ENCODE measurements at regions not wholly inside any gene's neighbourhood (a gene's known extent, or its start where the extent isn't known, plus 50 kb on each side); places are given as distances from the start of the nearest gene placed in this dataset.

DNA sequence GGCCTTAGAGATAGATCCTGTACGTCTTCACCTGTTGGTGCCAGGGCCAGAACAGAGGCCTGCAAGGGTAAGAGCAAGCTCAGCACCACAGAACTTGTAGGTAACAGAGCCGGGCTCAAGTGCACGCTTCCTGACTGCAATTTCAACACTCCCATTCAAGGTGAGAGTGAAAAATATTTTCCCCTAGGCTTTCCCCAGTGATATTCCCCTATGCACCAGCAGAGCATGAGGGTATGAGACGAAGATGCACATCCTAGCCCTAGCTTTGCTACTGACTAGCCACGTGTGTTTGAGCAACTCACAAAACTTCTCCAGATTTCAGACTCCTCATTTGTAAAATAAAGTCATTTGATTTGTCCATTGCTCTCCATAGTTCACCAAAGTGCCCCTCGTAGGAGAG lies 411.6 kb downstream of the ZNF521 start:
- DNase-seq (ENCODE audit: low read depth) = no peak

DNA sequence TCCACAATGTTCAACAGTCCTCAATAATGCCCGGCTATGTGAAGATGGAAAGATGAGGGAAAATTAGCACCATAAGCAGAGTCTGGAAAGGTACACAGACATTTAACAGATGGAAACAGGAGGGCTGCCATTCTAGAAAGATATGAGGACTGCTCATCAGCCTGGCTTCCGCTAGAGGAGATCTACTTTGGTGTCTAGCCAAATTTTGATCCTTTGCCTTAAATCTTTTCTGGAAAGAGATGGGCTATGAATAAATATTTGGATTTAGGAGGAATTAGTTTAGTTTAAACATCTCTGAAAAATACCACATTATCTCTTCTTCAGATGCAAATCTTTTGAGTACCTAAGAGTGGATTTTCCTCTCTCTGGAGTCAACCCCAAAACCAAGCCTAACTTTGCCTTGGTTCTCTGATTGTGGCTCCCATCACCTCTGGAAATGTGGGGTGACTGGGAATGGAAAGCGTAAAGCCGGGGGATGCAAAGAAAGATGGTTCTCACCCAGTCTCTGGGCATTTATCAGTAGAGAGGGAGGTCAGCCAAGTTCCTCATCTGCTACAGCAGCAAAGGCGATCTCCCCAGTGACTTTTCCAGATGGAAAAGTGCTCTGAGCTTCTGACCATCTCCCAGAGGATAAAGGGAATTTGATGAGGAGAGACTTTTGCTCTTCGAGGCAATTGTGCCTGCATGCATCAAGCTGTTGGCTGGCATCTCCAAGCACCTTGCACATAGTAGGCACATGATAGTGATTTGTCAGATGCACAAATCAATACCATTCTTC lies 410.6 kb downstream of the ZNF521 start:
- DNase-seq (ENCODE audit: low read depth) = no peak

DNA sequence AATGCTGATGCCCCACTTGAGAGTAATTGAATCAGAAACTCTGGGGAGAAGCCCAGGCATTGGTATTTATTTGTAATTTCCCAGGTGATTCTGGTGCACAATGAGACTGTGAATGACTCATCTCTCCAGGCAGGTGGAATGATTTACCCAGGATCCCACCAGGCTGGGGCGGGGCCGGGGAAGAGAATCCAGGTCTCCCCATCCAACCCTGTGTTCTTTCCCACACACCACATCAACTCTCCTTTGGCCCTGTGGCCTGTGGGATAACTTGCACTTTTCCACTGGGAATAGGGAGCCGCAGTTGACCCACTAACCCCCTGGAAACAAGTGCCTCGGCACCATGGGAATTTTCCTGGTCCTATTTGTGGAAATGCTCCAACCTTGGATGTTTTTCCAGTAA lies 409.8 kb downstream of the ZNF521 start:
- DNase-seq (ENCODE audit: low read depth) = no peak

DNA sequence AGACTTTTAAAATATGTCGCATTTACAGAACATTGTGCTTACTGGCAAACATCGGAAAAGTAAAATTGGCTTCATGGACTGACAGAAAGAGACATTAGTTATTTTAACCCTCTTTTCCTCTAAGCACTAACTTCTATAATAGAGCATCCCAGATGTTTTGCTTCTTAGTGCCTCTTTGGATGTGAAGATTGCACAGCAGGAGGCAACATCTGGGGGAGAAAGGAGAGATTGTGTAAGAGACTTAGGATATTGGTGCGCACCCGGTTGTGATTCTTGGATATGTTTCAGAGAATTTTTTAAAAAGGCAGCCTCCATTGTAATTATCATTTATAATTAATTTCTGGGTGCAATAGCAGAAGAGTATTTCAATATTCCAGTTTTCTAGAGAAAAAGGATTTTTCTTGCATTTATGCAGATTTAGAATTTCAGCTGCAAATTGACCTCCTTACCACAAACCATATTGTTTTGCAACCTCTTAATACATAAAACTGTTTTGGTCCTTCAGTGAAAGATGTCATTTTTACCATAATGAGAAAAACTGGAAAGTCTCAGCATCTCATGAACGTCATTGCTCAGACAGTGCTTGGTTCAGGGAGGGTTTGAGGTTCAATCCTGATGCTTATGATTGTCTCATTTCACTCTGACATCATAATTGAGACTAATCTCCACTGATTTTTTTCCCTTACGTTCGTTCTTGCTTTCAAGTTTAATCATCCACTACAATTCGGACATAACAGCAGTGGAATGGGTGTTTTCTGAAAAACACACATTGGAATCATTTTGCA lies 404.3 kb downstream of the ZNF521 start:
- DNase-seq (ENCODE audit: low read depth) = no peak

DNA sequence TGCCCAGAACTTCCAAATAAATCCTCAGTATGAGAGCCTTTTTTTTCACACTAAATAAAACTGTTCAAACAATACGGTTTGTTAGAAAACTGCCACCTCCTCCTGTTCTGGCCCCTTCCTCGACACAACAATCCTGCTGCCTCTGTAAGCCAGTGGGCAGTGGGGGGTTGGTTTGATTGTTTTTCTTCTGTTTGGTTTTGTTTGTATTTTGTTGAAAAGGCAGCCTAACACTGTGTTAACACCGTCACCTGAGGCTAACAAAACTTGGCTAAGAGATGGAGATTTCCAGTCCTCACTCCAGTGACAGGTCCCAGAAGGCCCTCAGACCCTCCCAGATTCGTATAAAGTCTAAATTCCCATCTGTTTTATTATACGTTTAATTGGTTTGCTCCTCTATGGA lies 402.1 kb downstream of the ZNF521 start:
- no peak for DNase-seq (ENCODE audit: low read depth)

DNA sequence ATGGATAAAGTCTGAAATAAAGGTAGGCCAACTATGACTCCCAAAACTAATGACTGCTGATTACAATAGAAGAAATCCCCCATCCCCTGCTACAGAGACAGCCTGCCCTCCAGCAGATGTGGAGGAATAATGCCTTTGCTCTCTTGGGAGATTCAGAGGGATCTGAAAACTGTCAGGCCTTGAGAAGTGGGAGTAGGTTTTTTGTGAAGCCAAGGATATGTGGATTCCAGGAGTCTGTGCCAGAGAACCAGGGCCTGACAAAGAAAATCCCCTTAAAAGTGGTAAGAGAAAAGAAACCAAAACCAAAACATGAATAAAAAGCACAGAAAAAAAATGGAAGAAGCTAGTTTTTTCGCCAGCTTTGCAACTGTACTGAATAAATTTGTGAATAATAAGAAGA lies 397.6 kb downstream of the ZNF521 start:
- no peak for DNase-seq (ENCODE audit: low read depth)

DNA sequence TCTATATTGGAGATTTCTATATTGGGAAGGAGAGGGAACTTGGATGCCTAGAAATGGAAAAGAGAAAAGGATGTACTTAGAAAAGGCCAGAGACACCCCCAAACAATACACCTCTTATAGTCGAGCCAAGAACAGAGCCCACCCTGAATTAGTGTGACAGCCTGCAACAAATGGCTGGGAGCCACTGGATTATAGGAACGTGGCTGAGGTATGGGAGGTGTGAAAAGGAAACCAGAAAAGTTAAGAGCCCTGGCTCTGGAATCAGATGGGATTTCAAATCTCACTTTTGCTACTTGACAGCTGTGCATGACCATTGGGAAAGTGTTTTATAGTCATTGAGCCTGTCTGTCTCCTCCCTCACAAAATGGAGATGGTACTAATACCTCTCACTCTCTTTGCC lies 394.0 kb downstream of the ZNF521 start:
- no peak for DNase-seq (ENCODE audit: low read depth)

DNA sequence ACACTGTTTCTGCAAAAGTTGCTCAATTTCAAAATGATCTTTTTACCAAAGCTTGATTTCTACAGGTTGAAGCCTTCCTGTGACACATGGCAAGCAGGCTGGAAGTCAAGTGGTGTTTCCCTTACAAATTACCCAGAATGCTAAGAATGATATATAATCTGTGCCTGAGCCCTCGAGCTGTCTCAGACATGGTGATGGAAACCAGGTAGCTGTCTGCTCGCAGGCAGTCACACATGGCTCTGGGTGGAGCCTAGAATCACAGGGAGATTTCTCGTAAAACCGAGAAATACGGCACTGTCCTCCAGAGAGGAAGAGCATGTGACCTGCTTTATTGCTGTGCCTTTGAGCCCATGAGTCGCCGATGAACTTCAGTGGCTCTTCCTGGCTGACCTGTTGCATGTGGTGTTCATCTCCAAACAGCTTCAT lies 392.9 kb downstream of the ZNF521 start:
- DNase-seq (ENCODE audit: low read depth) = no peak

DNA sequence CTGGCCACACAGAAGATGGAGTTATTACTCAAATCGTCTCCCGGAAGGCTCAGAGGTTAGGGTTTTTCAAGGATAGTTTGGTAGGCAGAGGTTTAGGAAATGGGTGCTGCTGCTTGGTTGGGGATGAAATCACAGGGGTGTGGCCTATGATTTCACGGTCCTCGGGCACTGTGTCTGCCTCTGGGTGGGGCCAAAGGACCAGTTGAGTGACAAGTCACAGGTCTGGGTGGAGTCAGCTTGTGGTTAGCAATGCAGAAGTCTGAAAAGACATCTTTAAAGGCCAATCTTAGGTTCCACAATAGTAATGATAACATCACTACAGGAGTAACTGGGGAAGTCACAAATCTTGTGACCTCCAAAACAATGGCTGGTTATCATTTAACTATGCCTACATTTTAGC lies 387.8 kb downstream of the ZNF521 start:
- DNase-seq (ENCODE audit: low read depth) = no peak

DNA sequence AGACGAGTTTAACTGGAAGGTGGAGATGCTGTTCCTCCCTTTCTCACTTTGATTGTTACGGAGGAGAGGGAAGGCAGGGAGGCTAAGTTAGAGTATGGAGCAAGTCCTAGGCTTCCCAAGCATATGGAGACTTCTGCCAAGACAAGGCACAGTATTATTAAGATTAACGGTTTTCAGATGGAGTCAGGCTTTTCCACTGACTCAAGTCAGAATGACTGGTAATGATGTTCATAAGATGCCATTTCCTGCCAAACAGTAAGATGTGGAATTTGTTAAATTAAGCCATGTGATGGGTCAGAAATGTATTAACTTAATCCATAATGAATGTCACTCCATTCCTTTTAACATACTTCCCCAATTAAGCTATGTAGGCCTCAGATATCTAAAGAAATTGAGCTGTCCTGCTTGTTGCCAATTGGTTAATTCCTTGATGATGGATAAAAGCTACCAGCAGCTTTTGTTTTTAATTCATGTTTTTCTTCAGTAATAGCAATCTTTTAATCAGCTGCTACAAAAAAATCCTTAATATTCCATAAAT lies 383.7 kb downstream of the ZNF521 start:
- no peak for DNase-seq (ENCODE audit: low read depth)

DNA sequence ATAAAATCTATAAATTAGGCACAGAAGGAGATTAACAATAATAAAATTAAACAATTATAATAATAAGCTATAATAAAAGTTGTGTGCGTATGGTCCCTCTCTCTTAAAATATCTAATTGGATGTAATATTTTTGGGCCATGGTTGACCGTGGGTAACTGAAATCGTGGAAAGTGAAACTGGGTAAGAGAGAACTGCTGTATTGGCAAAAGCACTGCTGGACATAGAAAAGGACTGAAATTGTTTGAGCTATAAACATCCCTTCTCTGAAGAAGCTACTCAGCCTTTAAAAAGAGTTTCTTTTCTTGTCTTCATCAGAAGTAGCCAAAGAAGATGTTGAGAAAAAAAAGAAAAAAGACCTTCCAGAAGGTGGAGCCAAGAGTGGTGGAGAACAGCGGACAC lies 379.4 kb downstream of the ZNF521 start:
- no peak for DNase-seq (ENCODE audit: low read depth)

DNA sequence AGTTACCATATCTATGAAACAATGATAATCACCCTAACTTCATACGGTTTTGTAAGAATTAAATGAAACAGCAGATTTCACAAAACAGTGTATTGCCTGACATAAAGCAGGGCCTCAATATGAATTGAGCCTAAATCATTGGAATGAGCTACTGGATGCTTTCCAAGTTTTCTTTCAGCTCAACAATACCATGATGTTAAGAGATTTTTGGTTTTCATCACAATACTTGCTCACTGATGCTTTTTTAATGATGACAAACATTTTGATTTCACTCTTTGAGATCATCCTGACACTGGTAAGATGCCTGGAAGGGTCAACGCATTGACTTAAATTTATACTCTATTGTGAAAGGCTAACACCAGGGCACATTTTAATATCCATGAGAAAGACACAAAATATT lies 377.5 kb downstream of the ZNF521 start:
- no peak for DNase-seq (ENCODE audit: low read depth)

DNA sequence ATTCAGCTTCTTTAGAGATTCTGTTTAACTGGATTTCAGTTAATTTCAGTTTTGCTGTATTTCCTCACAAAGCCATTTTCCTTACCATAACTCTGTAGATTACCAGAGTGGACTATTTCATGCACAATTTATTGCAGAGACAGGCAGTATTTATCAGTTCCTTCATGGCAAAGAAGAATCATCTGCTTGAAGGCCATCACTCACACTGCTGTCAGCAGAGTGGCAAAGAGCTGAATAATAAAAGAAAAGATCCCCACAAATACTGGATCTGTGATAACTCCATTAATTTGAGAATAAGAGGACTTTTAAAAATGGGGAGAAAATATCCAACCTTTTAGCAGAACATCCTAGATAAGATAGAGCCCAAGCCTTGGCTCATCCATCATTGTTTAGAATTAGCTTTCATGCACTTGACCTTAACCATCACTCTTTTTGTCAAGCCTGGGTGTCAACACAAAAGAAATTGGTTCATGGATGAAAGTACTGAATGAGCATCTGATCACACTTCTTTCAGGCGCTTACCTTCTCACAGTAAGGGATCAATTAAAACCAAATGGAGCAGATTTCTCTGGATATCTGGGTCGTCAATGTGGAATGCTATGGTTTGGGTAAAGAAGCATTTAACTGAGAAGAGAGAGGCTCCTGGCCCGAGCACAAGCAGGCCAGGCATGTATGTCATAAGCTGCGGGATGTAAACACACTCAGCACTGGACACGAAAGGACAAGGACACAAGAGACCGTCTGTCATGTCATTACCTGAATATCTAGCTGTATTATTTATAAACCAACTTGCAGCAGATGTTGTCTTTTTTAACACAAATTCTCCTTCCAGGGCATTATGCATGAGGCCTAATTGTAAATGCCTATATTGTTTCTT lies 376.2 kb downstream of the ZNF521 start:
- DNase-seq (ENCODE audit: low read depth) = no peak

DNA sequence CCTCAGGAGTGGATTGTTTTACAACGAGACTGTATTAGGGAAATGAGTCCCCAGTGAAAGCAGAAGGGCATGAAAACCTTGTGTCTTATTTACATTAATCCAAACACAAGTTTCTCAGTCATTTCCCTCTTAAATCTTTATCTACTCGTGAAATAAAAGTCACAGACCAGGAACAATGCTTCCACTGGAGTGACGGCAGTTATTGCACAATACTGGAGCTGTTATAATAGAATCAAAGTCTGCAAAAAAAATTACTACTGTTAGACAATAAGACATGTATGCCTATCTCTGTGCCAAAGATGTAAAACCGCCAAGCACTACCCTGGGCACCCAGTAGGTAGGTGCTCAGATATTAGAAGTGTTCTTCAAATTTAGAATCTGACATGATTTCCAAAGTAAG lies 375.5 kb downstream of the ZNF521 start:
- DNase-seq (ENCODE audit: low read depth) = no peak

DNA sequence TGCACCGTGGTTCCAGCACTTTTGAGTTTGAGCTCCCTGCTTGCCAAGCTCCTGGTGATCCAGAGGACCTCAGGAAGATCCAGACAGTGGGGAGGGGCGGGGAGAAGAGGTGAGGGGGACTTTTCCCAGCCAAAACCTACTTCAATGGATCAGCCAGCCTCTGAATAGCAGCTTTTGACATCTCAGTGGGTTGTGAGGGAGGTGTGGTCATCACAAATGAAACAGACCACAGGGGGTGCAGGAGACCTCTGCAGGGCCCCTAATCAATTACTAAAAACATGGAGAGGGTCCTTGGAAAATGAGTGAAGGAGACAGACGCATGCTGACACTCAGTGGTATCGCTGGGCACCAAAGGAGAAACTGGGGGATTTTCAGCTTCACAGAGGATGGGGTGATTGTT lies 372.7 kb downstream of the ZNF521 start:
- DNase-seq (ENCODE audit: low read depth) = no peak

DNA sequence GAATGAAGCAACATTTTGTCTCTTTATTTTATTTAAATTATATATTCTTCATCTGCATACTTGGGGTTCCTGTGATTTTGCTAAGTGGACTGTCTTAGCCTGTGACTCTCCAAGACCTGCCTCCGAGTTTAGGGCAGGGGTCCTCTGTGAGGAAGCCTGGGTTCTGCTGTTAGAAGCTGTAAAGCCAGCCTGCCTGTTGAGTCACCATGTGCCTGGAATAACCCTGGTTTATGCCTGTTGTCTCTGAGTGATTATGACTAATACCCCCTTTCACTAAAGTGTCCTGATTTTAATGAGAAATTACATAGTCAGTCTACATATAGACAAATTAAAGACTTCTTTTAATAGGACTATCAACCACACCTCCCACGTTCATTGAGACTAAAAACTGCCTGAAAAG lies 369.1 kb downstream of the ZNF521 start:
- no peak for DNase-seq (ENCODE audit: low read depth)

DNA sequence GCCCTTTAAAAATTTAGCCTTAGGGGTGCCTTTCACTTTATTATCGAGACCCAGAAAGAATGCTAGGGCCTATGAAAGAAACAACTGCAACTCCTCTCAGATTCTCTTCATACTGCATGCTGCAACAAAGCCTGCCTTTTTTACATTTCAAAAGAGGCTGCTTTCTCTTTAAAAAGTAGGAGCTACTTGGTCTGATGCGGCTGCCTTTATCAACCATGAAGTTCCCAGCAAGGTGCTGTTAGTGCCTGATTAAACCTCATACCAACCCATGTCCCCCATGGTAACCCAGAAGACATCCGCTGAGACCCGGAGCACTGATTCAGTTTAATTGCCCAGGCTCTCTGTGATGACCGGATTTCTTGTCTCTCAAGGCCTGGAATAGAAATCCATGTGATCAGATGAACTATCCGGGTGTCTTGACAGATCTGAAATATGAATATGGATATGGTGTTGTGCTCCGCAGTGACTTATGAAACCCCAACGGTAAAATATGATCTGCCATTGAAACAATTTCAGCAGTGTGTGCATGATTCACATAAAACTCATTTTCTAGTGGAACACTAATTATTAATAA lies 368.3 kb downstream of the ZNF521 start:
- no peak for DNase-seq (ENCODE audit: low read depth)

DNA sequence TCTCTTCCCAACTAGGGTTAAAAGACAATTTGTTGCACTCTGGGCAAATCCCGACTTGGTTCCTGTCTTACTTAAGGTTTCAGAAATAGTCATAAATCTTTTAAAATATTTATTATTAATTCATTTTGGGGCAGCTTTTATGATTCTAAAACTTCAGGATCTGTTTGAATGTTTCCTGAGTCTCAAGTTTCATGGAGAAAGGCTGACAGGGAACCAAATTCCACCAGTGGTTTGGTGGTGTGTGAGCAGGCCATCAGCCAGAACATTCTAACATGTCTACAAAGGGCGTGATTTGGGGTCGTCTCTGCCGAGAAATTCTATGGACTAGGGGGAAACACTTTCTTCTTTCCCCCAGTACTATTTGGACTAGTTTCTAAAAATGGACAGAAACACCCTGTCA lies 366.4 kb downstream of the ZNF521 start:
- no peak for DNase-seq (ENCODE audit: low read depth)

DNA sequence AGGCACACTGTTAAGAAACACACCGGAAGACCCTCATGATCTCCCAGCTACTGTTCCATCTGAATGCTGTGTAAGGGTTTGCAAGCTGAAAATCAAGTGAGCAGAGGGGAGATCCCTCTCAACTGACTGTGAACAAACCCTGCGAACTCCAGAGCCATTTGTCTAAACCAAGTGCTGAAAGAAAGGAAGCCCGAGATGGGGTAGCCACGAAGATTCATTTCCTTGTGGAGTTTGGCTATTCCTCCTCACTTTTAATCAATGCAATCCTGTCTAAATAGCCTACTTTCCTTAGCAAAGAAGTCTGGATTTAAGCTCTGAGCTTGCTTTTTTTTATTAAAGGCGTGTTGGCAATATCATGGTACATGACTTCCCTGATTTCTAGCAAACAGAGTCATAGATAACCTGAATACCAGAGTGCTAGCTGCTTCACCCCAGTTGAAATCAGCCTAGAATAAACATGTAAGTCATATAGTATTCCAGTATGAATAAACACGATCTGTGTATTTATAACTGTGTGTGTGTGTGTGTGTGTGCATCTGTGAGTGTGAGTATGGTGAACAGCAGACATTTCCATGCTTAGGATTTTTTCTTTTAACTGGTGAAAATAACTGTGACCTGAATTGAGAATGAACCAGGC lies 365.2 kb downstream of the ZNF521 start:
- no peak for DNase-seq (ENCODE audit: low read depth)

DNA sequence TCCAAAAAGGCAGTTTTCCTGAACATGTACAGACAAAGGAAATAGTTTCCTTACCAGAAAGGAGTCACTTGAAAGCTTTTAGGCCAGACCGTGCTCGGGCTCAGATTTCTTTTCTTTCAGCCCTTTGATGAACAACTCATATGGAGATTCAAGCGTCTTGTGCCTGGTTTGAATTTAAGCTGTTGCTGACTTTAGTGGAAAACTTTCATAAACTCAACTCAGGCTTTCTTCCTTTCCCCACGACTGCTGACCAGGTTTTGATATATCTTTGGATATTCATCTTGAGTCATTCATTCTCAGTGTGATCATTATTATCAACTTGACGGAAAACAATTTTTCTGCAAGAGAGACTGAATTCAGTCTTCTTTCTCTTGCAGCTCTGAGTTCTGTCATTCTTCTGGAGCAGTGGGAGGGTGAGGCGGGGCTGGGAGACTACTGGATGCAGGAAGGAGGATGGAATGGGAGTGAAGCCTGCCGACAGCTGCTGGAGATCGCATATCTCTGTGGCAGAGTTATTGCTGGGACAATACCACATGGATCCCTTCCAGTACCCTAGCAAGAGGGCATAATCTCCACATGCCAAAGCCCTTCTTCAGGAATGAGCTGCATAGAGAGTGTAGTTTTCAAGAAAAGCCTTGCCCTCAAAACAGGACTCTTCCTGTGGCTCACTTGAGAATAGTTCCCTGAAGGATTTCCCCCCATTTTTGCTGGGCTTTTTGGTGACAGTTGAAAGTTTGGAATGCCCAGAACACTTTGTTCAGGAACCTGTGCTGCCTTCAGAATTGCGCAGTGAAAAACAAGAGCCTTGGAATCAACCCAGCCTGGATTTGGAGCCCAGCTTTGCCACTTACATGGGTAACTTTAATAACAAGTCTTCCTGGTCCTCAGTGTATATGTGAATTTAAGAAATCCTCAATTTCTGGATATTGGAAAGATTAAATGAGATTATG lies 364.4 kb downstream of the ZNF521 start:
- no peak for DNase-seq (ENCODE audit: low read depth)

All from activated T-cell treated with anti-CD3 and anti-CD28 coated beads for 1 hour (primary cell).